GM10248 (cell line): ENCODE measurements at regions not wholly inside any gene's neighbourhood (a gene's known extent, or its start where the extent isn't known, plus 50 kb on each side); places are given as distances from the start of the nearest gene placed in this dataset.
A peak's percentile ranks its signal among the peaks of the same experiment; 100 is the strongest.
"Not testable (repeated sequence)": the region's sequence is repeated elsewhere in the genome, so short reads cannot be mapped to it uniquely, and the experiment has no call there.

ENCODE experiments used
- CTCF ChIA-PET: fragments of 300-600 bp; sonication (Branson Sonifier 250); formaldehyde crosslinking; extraction: SDS; loops from one replicate; lab custom pipeline; 2021; ENCODE audit warnings: antibody characterized with exemption; lab: Yijun Ruan, JAX
- POLR2A ChIA-PET: fragments of 350-650 bp; sonication (Branson Sonifier 250); formaldehyde crosslinking; extraction: SDS; loops from one replicate; lab custom pipeline; 2020; ENCODE audit warnings: antibody characterized with exemption; lab: Yijun Ruan, JAX
- DNase-seq: peaks from one replicate; pipeline ENCODE4 v3.0.0; 2012; ENCODE audit errors: extremely low spot score
- TF ChIP-seq, protein P1 (sequence below): IDR thresholded peaks from 2 replicates; pipeline ENCODE4 v1.5.1; 2012; ENCODE audit warnings: mild to moderate bottlenecking, low read depth; ENCODE audit errors: extremely low read depth, missing control alignments, control extremely low read depth

DNA sequence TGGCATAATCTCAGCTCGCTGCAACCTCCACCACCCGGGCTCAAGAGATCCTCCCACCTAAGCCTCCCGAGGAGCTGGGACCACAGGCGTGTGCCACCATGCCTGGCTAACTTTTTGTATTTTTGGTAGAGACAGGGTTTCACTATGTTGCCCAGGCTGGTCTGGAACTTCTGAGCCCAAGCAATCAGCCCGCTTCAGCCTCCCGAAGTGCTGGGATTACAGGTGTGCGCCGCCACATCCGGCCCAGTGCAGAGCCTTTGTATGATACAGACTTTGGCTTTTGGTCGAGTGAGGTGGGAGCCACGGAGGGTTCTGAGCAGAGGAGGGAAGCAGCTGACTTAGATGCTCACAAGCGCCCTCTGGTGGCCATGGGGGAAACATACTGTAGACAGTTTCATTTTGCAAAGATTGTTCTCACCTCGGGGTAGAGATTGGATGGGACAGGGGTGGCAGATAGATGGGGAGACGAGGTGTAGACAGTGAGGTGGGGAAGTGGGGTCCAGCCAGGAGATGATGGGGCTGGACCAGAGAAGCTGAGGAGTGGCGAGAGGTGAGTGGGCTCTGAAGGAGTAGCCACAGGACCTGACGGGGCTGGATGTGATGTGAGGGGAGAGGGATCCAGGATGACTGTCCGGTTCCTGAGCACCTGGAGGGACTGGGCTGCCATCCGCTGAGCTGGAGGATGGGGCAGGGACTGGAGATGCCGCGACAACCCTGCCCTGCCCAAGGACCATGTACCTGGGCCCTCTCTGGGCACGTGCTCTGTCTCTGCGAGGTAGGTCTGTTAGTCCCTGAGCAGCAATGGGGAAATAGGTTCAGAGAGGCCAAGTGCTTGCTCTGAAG lies 105.1 kb downstream of the CRLF3 start:
- TF ChIP-seq, protein P1, sequence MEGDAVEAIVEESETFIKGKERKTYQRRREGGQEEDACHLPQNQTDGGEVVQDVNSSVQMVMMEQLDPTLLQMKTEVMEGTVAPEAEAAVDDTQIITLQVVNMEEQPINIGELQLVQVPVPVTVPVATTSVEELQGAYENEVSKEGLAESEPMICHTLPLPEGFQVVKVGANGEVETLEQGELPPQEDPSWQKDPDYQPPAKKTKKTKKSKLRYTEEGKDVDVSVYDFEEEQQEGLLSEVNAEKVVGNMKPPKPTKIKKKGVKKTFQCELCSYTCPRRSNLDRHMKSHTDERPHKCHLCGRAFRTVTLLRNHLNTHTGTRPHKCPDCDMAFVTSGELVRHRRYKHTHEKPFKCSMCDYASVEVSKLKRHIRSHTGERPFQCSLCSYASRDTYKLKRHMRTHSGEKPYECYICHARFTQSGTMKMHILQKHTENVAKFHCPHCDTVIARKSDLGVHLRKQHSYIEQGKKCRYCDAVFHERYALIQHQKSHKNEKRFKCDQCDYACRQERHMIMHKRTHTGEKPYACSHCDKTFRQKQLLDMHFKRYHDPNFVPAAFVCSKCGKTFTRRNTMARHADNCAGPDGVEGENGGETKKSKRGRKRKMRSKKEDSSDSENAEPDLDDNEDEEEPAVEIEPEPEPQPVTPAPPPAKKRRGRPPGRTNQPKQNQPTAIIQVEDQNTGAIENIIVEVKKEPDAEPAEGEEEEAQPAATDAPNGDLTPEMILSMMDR = peak; percentile 77
- POLR2A ChIA-PET = not testable (repeated sequence)
- CTCF ChIA-PET = interaction anchor here (0.8 to 3.0 kb wide), 4 partner anchors 10 to 381 kb away, joined by 3 to 14 read pairs (median 6); partner anchors contain the start of gene GOSR1
- peak; percentile 64 for DNase-seq

DNA sequence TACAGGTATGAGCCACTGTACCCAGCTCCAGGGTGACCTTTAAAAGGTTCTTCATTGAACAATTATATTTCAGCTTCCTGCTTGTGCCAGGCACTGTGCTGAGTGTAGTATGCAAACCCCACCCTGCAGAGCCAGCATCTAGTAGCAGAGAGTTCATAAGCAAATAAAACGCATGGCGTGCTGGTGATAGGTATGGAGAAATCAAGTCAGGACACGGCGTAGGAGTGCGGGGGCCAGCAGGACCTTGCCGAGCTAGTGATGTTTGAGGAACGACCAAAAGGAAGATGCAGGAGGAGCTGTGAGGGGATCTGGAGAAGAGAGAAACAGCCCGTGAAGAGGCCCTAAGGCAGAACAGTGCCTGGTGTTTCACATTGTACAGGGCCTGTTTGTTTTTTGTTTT lies 105.8 kb downstream of the CRLF3 start:
- DNase-seq, POLR2A ChIA-PET: not testable (repeated sequence)
- CTCF ChIA-PET = interaction anchor here (0.8 to 3.0 kb wide), 4 partner anchors 11 to 380 kb away, joined by 3 to 14 read pairs (median 6); partner anchors contain the start of gene GOSR1

DNA sequence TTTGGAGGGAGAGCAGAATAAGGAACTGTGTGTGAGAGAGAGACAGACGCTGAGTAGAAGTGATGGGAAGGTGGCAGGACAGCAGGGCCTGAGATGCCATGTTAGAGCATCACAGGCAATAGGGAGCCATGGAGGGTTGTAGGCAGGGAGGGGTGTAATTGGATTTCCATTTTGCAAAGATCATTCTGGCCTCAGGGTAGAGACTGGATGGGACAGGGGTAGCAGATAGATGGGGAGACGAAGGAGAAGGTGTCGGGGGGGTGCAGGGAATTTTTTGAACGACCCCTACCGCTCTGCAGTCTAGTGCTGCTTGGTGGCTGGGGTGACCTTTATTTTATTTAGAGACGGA lies 106.4 kb downstream of the CRLF3 start:
- DNase-seq, POLR2A ChIA-PET: not testable (repeated sequence)
- CTCF ChIA-PET = interaction anchor here (2.1 to 3.0 kb wide), 2 partner anchors 12 to 242 kb away, joined by 7 to 14 read pairs; partner anchors contain the start of gene GOSR1

DNA sequence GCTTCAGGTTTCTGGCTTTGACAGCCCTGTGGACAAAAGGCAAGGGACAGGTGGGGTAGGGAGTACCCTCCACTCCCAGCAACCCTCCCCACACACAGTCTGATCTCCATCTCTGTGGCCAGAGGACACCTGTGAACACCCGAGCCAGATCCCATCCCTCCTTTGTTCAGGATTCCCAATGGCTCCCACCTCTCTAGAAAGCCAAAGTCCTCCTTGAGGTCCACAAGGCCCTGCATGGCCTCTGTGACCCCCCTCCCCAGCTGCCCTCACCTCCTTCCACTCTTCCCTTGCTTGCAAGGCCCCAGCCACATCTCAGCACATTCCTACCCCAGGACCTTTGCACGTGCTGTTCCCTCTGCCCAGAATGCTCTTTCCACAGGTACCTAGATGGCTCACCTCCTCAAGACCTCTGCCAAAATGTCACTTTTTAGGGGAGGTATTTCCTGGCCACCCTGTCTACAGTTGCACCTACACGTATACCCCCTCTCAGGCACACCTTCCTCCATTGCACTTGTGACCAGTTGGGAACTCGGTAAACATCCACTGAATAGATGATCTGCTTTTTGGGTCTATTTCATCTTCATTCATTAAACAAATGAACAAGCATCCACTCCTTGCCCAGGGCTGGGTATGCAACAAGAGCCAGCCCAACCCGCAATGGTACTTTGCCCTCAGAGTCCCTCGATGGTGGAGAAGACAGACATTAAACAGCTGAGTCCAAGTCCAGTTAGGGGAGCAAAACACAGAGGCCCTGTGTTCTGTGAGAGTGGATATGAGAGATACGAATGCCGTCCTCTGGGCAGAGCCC lies 107.0 kb downstream of the CRLF3 start:
- TF ChIP-seq, protein P1 = no peak
- ChIA-PET CTCF (interaction anchor here (0.8 to 2.8 kb wide), 5 partner anchors 8 to 613 kb away, joined by 3 to 8 read pairs (median 3); no protein-coding TSS in a partner anchor), POLR2A (no interaction called here)
- DNase-seq = no peak

DNA sequence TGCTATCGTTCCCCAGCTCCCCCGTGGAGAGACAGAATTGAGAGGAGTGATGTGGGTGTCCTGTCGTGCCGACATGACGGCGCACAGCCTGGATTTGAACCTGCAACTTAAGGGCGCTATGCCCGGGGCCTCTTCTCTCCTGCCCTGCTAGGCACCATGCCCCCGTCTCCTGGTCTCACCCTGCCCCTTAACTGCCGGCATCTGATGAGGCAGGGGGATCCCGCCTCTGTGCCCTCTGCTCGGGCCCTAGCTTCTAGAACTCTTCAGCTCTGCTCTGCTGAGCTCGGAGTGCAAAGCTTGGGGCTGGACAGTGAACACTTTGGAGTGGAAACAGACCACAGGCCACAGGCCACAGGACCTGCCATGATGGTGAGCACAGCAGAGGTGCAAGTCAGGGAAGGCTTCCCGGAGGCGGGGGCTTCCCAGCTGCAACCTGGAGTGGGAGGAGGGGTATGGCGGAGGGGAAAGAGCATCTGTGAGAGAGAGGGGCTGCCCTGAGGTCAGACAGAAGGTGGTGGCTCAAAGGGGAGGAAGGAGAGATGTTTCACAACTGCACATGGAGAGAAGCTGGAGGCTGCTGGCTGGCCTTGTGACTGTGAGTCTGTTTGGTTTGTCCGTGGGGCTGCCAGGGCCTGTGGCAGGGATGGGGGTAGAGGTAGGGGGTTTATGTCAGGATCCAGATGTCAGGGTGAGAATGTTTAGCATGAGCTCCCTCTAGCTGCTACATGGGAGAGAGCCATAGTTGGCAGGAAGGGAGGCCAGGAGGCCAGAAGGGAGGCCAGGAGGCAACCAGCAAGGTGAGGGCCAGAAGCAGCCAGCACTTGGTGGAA lies 107.8 kb downstream of the CRLF3 start:
- POLR2A ChIA-PET = no interaction called here
- DNase-seq = peak; percentile 11
- CTCF ChIA-PET = interaction anchor here (0.8 to 2.8 kb wide), 11 partner anchors 9 to 612 kb away, joined by 3 to 12 read pairs (median 4); partner anchors contain the start of gene GOSR1
- TF ChIP-seq, protein P1 = peak; percentile 40

DNA sequence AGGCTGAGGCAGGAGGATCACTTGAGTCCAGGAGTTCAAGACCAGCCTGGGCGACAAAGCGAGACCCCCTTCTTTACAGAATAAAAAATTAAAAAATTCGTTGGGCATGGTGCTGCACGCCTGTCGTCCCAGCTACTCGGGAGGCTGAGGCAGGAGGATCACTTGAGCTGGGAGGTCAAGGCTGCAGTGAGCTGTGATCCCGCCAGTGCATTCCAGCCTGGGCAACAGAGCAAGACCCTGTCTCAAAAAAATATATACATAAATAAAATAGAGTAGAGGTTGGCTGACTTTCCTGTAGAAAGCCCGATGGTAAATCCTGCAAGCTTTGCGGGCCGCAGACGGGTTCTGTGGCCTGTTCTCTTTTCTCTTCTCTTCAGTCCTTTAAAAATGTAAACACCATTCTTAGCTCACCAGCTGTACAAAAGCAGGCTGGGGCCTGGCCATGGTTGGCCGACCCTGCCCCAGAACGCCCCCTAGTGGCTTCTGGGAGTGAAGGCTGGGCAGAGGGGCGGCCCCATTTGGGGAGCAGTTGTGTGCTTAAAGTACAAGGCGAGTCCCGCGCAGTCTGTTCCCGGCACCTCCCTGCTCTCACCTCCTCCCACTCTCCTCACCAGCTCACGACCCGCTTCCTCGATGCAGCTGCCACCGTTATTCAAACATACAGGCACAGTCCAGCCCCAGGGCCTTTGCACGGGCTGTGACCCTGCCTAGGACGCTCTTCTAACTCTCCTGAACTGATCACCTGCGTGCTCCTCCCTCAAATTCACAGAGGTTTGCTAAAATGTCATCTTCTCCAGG lies 109.5 kb downstream of the CRLF3 start:
- TF ChIP-seq, protein P1 = peak; percentile 53
- peak; percentile 47 for DNase-seq
- POLR2A ChIA-PET = not testable (repeated sequence)
- CTCF ChIA-PET = interaction anchor here (0.8 to 2.8 kb wide), 11 partner anchors 8 to 379 kb away, joined by 3 to 12 read pairs (median 5); partner anchors contain the start of gene GOSR1

DNA sequence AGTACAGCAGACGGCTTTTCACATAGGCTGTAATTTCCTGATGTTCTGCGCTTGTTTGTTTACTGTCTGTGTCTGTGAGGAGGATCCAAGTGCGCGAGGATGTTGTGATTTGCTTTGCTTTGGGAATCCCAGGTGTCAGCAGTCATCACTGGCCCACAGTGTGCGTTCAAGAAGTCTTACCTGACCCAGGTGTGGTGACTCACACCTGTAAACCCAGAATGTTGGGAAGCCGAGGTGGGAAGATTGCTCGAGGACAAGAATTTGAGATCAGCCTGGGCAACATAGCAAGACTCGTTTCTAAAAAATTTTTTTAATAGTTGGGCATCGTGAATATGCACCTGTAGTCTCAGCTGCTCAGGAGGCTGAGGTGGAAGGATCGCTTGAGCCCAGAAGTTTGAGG lies 110.7 kb downstream of the CRLF3 start:
- DNase-seq, POLR2A ChIA-PET: not testable (repeated sequence)
- CTCF ChIA-PET = interaction anchor here (1.5 kb wide), 1 partner anchor 16 kb away, joined by 4 read pairs; no protein-coding TSS in a partner anchor

DNA sequence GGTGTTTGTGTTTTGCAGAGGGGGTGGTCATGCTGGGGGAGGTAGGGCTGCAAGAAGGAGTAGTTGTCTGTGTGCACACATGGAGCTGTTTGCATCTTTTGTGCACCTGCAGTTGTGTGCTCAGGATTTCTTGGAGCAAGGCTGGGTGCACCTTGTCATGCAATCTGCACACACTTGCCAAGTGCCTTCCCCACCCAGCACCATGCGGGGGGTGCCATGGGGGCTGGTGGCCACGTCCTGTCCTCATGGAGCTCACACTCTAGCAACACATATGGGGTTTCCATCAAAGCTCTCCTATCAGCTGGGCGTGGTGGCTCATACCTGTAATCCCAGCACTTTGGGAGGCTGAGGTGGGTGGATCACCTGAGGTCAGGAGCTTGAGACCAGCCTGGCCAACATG lies 111.6 kb downstream of the CRLF3 start:
- CTCF ChIA-PET = interaction anchor here (1.5 kb wide), 1 partner anchor 15 kb away, joined by 4 read pairs; no protein-coding TSS in a partner anchor
- POLR2A ChIA-PET, DNase-seq: not testable (repeated sequence)

DNA sequence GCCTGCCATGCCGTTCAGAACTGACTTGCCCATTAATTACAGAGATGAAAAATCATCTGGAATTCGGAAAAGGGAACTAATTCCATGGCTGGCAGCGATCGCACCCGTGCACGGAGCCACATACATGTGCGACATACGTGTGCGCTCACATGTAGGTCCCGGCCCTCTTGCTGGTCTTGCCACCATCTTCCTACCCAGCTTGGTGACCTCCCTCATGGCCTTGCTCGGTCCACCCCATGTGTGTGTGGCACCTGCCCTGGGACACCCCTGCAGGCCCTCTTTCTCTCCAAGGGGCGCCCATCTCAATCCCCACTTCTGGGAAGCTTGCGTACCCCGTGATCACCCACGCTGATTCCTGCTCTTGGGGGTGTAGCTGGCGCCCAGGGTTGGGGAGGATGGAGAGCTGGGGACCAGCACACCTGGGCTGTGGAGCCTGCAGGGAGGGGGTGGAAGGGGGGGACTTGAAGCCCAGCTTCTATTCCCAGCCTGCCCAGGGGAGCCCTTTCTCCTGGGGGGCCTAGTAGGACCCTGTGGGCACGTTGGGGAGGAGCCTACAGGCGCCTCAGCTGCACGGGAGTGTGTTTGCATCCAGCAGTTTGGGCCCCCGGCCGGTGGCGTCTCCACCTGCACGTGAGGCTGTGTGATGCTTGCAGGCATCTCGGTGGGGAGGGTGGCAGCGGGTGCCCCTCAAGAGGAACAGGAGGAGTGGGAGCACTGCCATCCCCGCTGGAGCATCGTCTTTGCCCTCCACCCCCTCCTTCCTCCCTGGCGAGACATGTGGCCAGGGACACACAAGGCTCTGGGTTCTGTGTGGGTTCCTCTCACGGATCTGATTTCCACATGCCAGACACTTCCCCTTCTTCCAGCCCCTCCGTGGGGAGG lies 112.6 kb downstream of the CRLF3 start:
- POLR2A ChIA-PET, DNase-seq, CTCF ChIA-PET: not testable (repeated sequence)

DNA sequence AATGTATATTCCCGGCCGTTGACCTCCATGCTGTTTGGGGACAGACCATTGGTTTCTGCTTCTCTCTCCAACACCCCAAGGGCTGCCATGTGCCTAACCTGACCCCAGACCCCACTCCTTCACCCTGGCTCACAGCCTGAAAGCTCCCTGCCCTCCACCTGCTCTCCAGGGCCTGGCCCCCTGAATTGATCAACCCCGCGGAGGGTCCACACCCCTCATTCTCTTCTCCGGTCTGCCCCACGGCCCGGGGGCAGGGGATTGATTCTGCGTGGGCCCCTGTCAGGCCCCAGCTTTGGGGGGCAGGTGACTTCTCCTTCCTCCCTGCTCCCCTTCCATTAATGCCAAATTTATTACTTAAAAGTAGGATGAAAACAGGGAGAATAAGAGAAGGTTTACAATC lies 113.3 kb downstream of the CRLF3 start:
- DNase-seq, CTCF ChIA-PET, POLR2A ChIA-PET: not testable (repeated sequence)
